ENCODE measurements at regions not wholly inside any gene's neighbourhood (a gene's known extent, or its start where the extent isn't known, plus 50 kb on each side); places are given as distances from the start of the nearest gene placed in this dataset.

DNA sequence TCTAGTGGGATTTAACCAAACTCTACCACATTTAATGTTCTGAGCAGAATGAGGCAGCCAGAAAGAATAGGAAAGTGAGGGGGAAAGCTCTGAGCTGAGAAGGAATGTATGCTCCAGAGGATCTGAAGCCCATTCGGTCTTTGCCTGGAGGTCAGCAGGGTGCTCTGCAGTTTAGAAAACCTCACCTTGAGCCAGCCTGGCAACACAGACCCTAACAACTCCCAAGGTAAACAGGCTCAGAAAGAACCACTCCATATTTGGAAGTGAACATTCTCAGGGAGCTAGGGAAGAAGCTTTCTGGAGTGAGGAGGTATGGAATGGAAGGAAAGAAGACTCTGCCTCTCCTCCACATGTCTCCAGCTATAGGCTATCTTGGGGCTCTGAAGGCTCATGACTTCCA is 398.8 kb downstream of the SEC16B start:
- TF ChIP-seq, protein P1, sequence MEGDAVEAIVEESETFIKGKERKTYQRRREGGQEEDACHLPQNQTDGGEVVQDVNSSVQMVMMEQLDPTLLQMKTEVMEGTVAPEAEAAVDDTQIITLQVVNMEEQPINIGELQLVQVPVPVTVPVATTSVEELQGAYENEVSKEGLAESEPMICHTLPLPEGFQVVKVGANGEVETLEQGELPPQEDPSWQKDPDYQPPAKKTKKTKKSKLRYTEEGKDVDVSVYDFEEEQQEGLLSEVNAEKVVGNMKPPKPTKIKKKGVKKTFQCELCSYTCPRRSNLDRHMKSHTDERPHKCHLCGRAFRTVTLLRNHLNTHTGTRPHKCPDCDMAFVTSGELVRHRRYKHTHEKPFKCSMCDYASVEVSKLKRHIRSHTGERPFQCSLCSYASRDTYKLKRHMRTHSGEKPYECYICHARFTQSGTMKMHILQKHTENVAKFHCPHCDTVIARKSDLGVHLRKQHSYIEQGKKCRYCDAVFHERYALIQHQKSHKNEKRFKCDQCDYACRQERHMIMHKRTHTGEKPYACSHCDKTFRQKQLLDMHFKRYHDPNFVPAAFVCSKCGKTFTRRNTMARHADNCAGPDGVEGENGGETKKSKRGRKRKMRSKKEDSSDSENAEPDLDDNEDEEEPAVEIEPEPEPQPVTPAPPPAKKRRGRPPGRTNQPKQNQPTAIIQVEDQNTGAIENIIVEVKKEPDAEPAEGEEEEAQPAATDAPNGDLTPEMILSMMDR (IDR thresholded peaks at IDR 0.05) = no peak
- no peak for TF ChIP-seq EZH2 (IDR thresholded peaks at IDR 0.05)
- TF ChIP-seq EZH2phosphoT487 (IDR thresholded peaks at IDR 0.05) = no peak
